Small intestine (tissue), 7 donors: ENCODE measurements at regions not wholly inside any gene's neighbourhood (a gene's known extent, or its start where the extent isn't known, plus 50 kb on each side); places are given as distances from the start of the nearest gene placed in this dataset.
"Not testable (repeated sequence)": the region's sequence is repeated elsewhere in the genome, so short reads cannot be mapped to it uniquely, and the experiment has no call there.

Experiments
- DNase-seq, 2 donors: peaks; one replicate each; pipeline versions ENCODE4 v3.0.0 to v3.0.0-alpha.2; 2013
- FAIRE-seq: peaks from 2 replicates; lab custom pipeline; 2012; peaks lifted over from hg19 to GRCh38; lab: Jason Lieb, UNC
- H3K27ac ChIP-seq, 3 donors: one replicate each; pipeline ENCODE4 v1.5.1; 2013; ENCODE audit warnings: low read length in 2 of 3, mild to moderate bottlenecking in 2 of 3, control low read depth in 1 of 3, inconsistent platforms in 1 of 3, low read depth in 1 of 3, moderate library complexity in 1 of 3
- H3K27me3 ChIP-seq, 3 donors: one replicate each; pipeline ENCODE4 v1.6.1; 2013; ENCODE audit warnings: low read length in 3 of 3, inconsistent platforms in 1 of 3; ENCODE audit not compliant: control insufficient read depth in 3 of 3, insufficient read depth in 3 of 3
- H3K36me3 ChIP-seq, 3 donors: one replicate each; pipeline ENCODE4 v1.6.1; 2013; ENCODE audit warnings: low read length in 3 of 3, inconsistent platforms in 1 of 3, low read depth in 1 of 3, mild to moderate bottlenecking in 1 of 3, moderate library complexity in 1 of 3; ENCODE audit not compliant: control insufficient read depth in 3 of 3, insufficient read depth in 2 of 3
- H3K4me1 ChIP-seq, 3 donors: one replicate each; pipeline ENCODE4 v1.6.1; 2013; ENCODE audit warnings: low read length in 2 of 3, inconsistent platforms in 1 of 3, low read depth in 1 of 3, mild to moderate bottlenecking in 1 of 3, moderate library complexity in 1 of 3; ENCODE audit not compliant: control insufficient read depth in 3 of 3, insufficient read depth in 2 of 3
- H3K4me3 ChIP-seq, 3 donors: one replicate each; pipeline ENCODE4 v1.5.1; 2013; ENCODE audit warnings: low read length in 3 of 3, control low read depth in 1 of 3, inconsistent platforms in 1 of 3, low read depth in 1 of 3, mild to moderate bottlenecking in 1 of 3, moderate library complexity in 1 of 3
- H3K9me3 ChIP-seq, 2 donors: one replicate each; pipeline ENCODE4 v1.6.1; 2013; ENCODE audit warnings: low read depth in 1 of 2, low read length in 1 of 2; ENCODE audit not compliant: control insufficient read depth in 2 of 2, insufficient read depth in 1 of 2
- WGBS, 3 donors: extraction: QIAGEN DNeasy Blood & Tissue Kit; methylation state at CpG; one replicate each; pipeline ENCODE4 v1.1.7; 2013; 5-methylcytosine and 5-hydroxymethylcytosine counted together
- donor health status: healthy with polysubstance abuse.
- donor health status: control.
- donor health status: control.
- donor health status: Bipolar disorder and iron deficiency.
- donor health status: healthy.

DNA sequence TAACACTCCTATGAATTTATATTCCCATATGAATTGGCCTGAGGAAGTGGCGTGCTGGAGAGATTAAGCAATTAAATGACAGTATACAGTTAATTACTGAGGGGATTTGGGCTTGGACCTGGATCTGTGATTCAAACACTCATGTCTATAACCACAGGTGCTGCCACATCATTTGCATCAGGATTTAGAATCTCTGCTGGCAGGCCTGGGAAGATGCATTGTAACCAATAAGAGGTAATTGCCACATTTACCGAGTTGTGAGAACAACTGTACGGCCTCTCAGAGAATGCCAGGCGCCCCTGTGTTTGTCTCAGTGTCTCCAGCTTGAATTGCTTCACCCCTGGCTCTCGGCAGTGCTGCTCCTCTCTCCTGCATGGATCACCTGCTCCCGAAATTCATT is 61.4 kb upstream of the PLEKHG4B start:
- not testable (repeated sequence) for DNase-seq, H3K27ac ChIP-seq
- WGBS, 3 donors, result 78 to 84% (median 83%) methylated on average over 6 of the region's 6 CpGs

GRCh38 chr5:32165-32564 is 59.8 kb upstream of the PLEKHG4B start:
- Histone ChIP-seq H3K4me3 (no peak overlapping the region), H3K36me3 (no peaks in the 10 kb centered on the region), H3K4me1 (no peaks in the 10 kb centered on the region), H3K27me3 (no peaks in the 10 kb centered on the region), H3K27ac (no peak overlapping the region), H3K9me3 (no peaks in the 10 kb centered on the region)
- FAIRE-seq, result no peak
- no peak for DNase-seq
- 66 to 74% (median 70%) methylated on average over 4 of the region's 4 CpGs for WGBS, 3 donors

More for the DNA sequence above, 61.4 kb upstream of the PLEKHG4B start:
- H3K4me1 ChIP-seq, H3K9me3 ChIP-seq, H3K27me3 ChIP-seq, FAIRE-seq, H3K36me3 ChIP-seq, H3K4me3 ChIP-seq: not testable (repeated sequence)

DNA sequence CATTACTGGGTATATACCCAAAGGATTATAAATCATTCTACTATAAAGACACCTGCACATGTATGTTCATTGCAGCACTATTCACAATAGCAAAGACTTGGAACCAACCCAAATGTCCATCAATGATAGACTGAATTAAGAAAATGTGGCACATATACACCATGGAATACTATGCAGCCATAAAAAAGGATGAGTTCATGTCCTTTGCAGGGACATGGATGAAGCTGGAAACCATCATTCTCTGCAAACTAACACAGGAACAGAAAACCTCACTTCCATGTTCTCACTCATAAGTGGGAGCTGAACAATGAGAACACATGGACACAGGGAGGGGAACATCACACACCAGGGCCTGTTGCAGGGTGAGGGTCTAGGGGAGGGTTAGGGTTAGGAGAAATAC is 56.4 kb upstream of the PLEKHG4B start:
- not testable (repeated sequence) for H3K9me3 ChIP-seq, H3K4me1 ChIP-seq, H3K27me3 ChIP-seq, FAIRE-seq, H3K27ac ChIP-seq, H3K36me3 ChIP-seq, H3K4me3 ChIP-seq, DNase-seq

DNA sequence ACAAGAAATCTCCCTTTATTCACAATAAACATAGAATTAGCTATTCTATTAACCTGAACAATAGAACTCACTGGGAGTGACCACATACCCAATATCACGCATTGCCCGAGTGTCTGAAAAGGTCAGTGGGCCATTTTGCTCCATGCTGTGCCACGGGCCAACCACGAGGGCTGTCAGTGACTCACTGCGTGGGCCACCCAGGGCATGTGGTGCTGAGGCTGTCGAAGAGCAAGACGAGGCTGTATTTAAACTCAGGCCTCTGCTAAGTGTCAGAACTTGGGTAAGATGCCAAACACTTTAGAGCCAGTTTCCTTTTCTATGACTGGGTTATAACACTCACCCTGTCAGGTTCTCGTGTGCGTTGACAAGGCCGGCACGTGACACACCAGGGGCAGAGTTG is 54.8 kb upstream of the PLEKHG4B start:
- FAIRE-seq, H3K4me3 ChIP-seq, H3K27ac ChIP-seq, DNase-seq, H3K9me3 ChIP-seq, H3K36me3 ChIP-seq, H3K27me3 ChIP-seq, H3K4me1 ChIP-seq: not testable (repeated sequence)
- WGBS, 3 donors, result 68 to 78% (median 70%) methylated on average over 11 of the region's 11 CpGs

DNA sequence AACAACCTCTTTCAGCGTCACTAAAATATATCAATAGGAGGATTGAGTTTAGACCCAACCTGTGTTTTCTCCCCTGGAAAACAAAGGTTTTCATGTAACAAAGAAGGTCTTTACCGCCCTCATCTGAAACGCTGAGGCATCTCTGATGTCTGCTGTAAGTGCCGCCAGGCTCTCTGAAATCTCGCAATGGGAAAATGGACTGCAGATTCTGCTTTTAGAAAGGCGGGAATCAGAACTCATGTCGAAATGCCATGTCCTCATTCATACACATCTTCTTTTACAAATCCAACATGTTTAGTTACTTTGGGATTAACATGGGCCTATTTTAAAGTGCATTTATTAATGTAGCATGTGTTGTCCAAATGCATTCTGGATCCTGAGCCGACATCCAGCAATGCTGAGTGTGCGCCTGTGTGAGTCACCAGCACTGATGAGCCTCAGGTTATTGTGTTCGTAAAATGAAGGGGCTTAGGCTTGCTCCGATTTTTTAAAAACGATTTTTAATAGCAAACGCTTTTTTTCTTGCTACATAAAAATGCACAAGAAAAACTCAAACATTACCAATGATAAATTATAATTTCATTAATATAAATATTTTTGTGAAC is 51.9 kb upstream of the PLEKHG4B start:
- DNase-seq, result no peak
- H3K4me1 ChIP-seq, result no peaks in the 10 kb centered on the region
- no peak for FAIRE-seq
- H3K27ac ChIP-seq, result no peak overlapping the region
- no peaks in the 10 kb centered on the region for H3K36me3 ChIP-seq
- WGBS, 3 donors, result 71 to 81% (median 77%) methylated on average over 13 of the region's 13 CpGs
- H3K4me3 ChIP-seq, result no peak overlapping the region
- H3K27me3 ChIP-seq, result peaks cover 0 to 2% (median 0%) of the 10 kb centered on the region in 3 donors
- H3K9me3 ChIP-seq, result no peaks in the 10 kb centered on the region
